ENCODE measurements at regions not wholly inside any gene's neighbourhood (a gene's known extent, or its start where the extent isn't known, plus 50 kb on each side); places are given as distances from the start of the nearest gene placed in this dataset.

DNA sequence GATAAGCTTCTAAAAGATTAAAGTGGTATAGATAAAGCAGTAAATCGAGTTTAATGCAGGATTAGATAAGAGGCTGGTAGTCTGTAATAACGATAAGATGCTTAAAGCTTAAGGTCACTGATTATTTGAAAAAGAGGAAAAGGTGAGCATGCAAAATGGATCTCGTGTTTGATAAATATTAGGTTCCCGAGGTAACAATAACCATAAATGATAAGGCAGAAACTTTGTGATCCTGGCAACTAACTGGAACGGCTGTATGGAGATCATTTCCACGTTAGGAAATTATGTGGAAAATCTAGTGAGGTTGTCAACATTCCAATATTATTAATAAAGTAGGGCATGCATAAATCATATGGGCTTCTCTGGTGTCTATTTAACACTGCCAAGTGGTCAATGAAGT lies 255.5 kb downstream of the EFCAB11 start:
- TF ChIP-seq, protein P1, sequence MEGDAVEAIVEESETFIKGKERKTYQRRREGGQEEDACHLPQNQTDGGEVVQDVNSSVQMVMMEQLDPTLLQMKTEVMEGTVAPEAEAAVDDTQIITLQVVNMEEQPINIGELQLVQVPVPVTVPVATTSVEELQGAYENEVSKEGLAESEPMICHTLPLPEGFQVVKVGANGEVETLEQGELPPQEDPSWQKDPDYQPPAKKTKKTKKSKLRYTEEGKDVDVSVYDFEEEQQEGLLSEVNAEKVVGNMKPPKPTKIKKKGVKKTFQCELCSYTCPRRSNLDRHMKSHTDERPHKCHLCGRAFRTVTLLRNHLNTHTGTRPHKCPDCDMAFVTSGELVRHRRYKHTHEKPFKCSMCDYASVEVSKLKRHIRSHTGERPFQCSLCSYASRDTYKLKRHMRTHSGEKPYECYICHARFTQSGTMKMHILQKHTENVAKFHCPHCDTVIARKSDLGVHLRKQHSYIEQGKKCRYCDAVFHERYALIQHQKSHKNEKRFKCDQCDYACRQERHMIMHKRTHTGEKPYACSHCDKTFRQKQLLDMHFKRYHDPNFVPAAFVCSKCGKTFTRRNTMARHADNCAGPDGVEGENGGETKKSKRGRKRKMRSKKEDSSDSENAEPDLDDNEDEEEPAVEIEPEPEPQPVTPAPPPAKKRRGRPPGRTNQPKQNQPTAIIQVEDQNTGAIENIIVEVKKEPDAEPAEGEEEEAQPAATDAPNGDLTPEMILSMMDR (IDR thresholded peaks at IDR 0.05) = no peak
- TF ChIP-seq ZFX (IDR thresholded peaks at IDR 0.05; ENCODE audit: borderline replicate concordance) = no peak
